Liver (tissue), 8 donors: ENCODE measurements at regions not wholly inside any gene's neighbourhood (a gene's known extent, or its start where the extent isn't known, plus 50 kb on each side); places are given as distances from the start of the nearest gene placed in this dataset.

Experiments used
- DNase-seq: peaks from one replicate; pipeline ENCODE4 v3.0.0-alpha.2; 2017; ENCODE audit warnings: low spot score
- H3K27ac ChIP-seq, 2 donors: one replicate each; pipeline ENCODE4 v1.7.0; 2013; ENCODE audit warnings: inconsistent platforms in 2 of 2, low read length in 2 of 2, control low read depth in 1 of 2, low read depth in 1 of 2, mild to moderate bottlenecking in 1 of 2
- H3K27me3 ChIP-seq, 4 donors: one replicate each; pipeline versions ENCODE4 v1.6.1 to v1.7.0; 2013; ENCODE audit warnings: low read length in 3 of 4, inconsistent platforms in 1 of 4, mild to moderate bottlenecking in 1 of 4, moderate library complexity in 1 of 4; ENCODE audit not compliant: control insufficient read depth in 4 of 4, insufficient read depth in 4 of 4
- H3K36me3 ChIP-seq, 4 donors: one replicate each; pipeline versions ENCODE4 v1.6.1 to v1.7.0; 2013; ENCODE audit warnings: low read length in 3 of 4, mild to moderate bottlenecking in 3 of 4, low read depth in 1 of 4, moderate library complexity in 1 of 4; ENCODE audit not compliant: control insufficient read depth in 4 of 4, insufficient read depth in 3 of 4
- H3K4me1 ChIP-seq, 4 donors: one replicate each; pipeline versions ENCODE4 v1.6.1 to v1.7.0; 2013; ENCODE audit warnings: low read length in 3 of 4, mild to moderate bottlenecking in 3 of 4, moderate library complexity in 1 of 4; ENCODE audit not compliant: control insufficient read depth in 4 of 4, insufficient read depth in 4 of 4
- H3K4me3 ChIP-seq, 3 donors: one replicate each; pipeline versions ENCODE4 v1.6.1 to v1.7.0; 2013; ENCODE audit warnings: low read length in 3 of 3, control low read depth in 1 of 3, low read depth in 1 of 3, mild to moderate bottlenecking in 1 of 3
- H3K9ac ChIP-seq, 2 donors: one replicate each; pipeline ENCODE4 v1.7.0; 2013; ENCODE audit warnings: low read length in 2 of 2, mild to moderate bottlenecking in 2 of 2, moderate library complexity in 2 of 2, control low read depth in 1 of 2, low read depth in 1 of 2
- H3K9me3 ChIP-seq, 4 donors: one replicate each; pipeline versions ENCODE4 v1.6.1 to v1.7.0; 2013; ENCODE audit warnings: low read length in 3 of 4; ENCODE audit not compliant: control insufficient read depth in 4 of 4
- EGR1 ChIP-seq, 2 donors: IDR thresholded peaks; 2 replicates each; pipeline ENCODE4 v1.6.1; 2016 to 2018; ENCODE audit warnings: antibody characterized with exemption in 2 of 2, low read depth in 2 of 2
- FOXA1 ChIP-seq: IDR thresholded peaks from 2 replicates; pipeline ENCODE4 v1.6.1; 2016; ENCODE audit warnings: antibody characterized with exemption
- FOXA2 ChIP-seq: IDR thresholded peaks from 2 replicates; pipeline ENCODE4 v1.6.1; 2016; ENCODE audit warnings: antibody characterized with exemption
- GABPA ChIP-seq, 2 donors: IDR thresholded peaks in 1 of 2; conservative IDR thresholded peaks in 1 of 2; 2 replicates each; pipeline ENCODE4 v1.6.1; 2016; ENCODE audit warnings: antibody characterized with exemption in 2 of 2, mild to moderate bottlenecking in 1 of 2, moderate library complexity in 1 of 2
- HNF4A ChIP-seq, 2 donors: conservative IDR thresholded peaks; 2 replicates each; pipeline ENCODE4 v1.6.1; 2016; ENCODE audit warnings: antibody characterized with exemption in 2 of 2, mild to moderate bottlenecking in 2 of 2
- HNF4G ChIP-seq: IDR thresholded peaks from 2 replicates; pipeline ENCODE4 v1.6.1; 2016; ENCODE audit warnings: antibody characterized with exemption
- JUND ChIP-seq, 2 donors: IDR thresholded peaks; 2 replicates each; pipeline ENCODE4 v1.6.1; 2016; ENCODE audit warnings: antibody characterized with exemption in 2 of 2
- MAX ChIP-seq: IDR thresholded peaks from 2 replicates; pipeline ENCODE4 v1.6.1; 2016; ENCODE audit warnings: antibody characterized with exemption
- NR2F2 ChIP-seq: IDR thresholded peaks from 2 replicates; pipeline ENCODE4 v1.6.1; 2016; ENCODE audit warnings: antibody characterized with exemption
- RAD21 ChIP-seq, 2 donors: IDR thresholded peaks; 2 replicates each; pipeline ENCODE4 v1.6.1; 2016; ENCODE audit warnings: antibody characterized with exemption in 2 of 2, mild to moderate bottlenecking in 2 of 2
- RXRA ChIP-seq, 2 donors: IDR thresholded peaks; 2 replicates each; pipeline ENCODE4 v1.6.1; 2017 to 2018; ENCODE audit warnings: antibody characterized with exemption in 2 of 2, mild to moderate bottlenecking in 1 of 2
- SP1 ChIP-seq: IDR thresholded peaks from 2 replicates; pipeline ENCODE4 v1.6.1; 2018; ENCODE audit warnings: antibody characterized with exemption, mild to moderate bottlenecking
- TAF1 ChIP-seq: conservative IDR thresholded peaks from 2 replicates; pipeline ENCODE4 v1.6.1; 2016; ENCODE audit warnings: antibody characterized with exemption, mild to moderate bottlenecking
- YY1 ChIP-seq: IDR thresholded peaks from 2 replicates; pipeline ENCODE4 v1.6.1; 2016; ENCODE audit warnings: antibody characterized with exemption, mild to moderate bottlenecking
- ZBTB33 ChIP-seq: IDR thresholded peaks from 2 replicates; pipeline ENCODE4 v1.6.1; 2016; ENCODE audit warnings: antibody characterized with exemption
- WGBS: extraction: QIAGEN DNeasy Blood & Tissue Kit; methylation state at CpG from one replicate; pipeline ENCODE4 v1.1.7; 2013; 5-methylcytosine and 5-hydroxymethylcytosine counted together
- TF ChIP-seq, protein P1 (sequence below): IDR thresholded peaks from 2 replicates; pipeline ENCODE4 v1.6.1; 2016; ENCODE audit warnings: antibody characterized with exemption, mild to moderate bottlenecking
- TF ChIP-seq, protein P2 (sequence below): IDR thresholded peaks from 2 replicates; pipeline ENCODE4 v1.6.1; 2016; ENCODE audit warnings: antibody characterized with exemption
- TF ChIP-seq, protein P3 (sequence below): fragments of 150-350 bp; IDR thresholded peaks from 2 replicates; pipeline ENCODE4 v1.5.1; 2017; ENCODE audit warnings: improper control_type of control experiment, low read depth, low read length; ENCODE audit not compliant: missing input control
- donor health status: healthy.
- donor health status: healthy.
- donor health status: healthy.
- donor health status: healthy.
- donor health status: healthy.

DNA sequence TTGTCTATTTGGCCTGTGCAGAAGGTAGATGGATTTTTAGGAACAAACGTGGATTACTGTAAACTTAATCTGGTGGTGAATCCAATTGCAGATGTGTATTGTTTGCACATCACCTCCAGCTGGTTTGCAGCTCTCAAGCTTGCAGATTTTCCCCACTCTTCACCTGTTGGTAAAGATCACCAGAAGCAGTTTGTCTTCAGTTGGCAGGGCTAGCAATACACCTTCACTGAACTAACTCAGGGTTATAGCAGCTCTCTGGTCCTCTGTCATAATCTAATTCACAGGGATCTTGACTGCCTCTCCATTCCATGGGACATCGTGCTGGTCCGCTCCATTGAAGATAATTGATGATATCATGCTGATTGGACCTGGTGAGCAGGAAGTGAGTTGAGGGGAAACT, 181.5 kb downstream of the VAPA start:
- H3K36me3 ChIP-seq, result no peaks in the 10 kb centered on the region
- H3K4me3 ChIP-seq, result no peak overlapping the region
- no peaks in the 10 kb centered on the region for H3K9me3 ChIP-seq
- TF ChIP-seq FOXA1 (no peak), SP1 (no peak), MAX (no peak), HNF4A (conservative IDR thresholded peaks at IDR 0.05) (no peak), JUND (IDR thresholded peaks at IDR 0.05) (no peak), ZBTB33 (no peak), GABPA (IDR thresholded peaks at IDR 0.05 in 1 of 2, conservative IDR thresholded peaks at IDR 0.05 in 1 of 2) (no peak), EGR1 (IDR thresholded peaks at IDR 0.05; ENCODE audit: low read depth in 2 of 2) (no peak), NR2F2 (no peak), YY1 (no peak), RXRA (IDR thresholded peaks at IDR 0.05) (no peak), TAF1 (no peak), FOXA2 (no peak), HNF4G (no peak), RAD21 (IDR thresholded peaks at IDR 0.05) (no peak)
- TF ChIP-seq, protein P1, sequence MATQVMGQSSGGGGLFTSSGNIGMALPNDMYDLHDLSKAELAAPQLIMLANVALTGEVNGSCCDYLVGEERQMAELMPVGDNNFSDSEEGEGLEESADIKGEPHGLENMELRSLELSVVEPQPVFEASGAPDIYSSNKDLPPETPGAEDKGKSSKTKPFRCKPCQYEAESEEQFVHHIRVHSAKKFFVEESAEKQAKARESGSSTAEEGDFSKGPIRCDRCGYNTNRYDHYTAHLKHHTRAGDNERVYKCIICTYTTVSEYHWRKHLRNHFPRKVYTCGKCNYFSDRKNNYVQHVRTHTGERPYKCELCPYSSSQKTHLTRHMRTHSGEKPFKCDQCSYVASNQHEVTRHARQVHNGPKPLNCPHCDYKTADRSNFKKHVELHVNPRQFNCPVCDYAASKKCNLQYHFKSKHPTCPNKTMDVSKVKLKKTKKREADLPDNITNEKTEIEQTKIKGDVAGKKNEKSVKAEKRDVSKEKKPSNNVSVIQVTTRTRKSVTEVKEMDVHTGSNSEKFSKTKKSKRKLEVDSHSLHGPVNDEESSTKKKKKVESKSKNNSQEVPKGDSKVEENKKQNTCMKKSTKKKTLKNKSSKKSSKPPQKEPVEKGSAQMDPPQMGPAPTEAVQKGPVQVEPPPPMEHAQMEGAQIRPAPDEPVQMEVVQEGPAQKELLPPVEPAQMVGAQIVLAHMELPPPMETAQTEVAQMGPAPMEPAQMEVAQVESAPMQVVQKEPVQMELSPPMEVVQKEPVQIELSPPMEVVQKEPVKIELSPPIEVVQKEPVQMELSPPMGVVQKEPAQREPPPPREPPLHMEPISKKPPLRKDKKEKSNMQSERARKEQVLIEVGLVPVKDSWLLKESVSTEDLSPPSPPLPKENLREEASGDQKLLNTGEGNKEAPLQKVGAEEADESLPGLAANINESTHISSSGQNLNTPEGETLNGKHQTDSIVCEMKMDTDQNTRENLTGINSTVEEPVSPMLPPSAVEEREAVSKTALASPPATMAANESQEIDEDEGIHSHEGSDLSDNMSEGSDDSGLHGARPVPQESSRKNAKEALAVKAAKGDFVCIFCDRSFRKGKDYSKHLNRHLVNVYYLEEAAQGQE, result no peak
- TF ChIP-seq, protein P2, sequence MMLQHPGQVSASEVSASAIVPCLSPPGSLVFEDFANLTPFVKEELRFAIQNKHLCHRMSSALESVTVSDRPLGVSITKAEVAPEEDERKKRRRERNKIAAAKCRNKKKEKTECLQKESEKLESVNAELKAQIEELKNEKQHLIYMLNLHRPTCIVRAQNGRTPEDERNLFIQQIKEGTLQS, result no peak
- TF ChIP-seq, protein P3, sequence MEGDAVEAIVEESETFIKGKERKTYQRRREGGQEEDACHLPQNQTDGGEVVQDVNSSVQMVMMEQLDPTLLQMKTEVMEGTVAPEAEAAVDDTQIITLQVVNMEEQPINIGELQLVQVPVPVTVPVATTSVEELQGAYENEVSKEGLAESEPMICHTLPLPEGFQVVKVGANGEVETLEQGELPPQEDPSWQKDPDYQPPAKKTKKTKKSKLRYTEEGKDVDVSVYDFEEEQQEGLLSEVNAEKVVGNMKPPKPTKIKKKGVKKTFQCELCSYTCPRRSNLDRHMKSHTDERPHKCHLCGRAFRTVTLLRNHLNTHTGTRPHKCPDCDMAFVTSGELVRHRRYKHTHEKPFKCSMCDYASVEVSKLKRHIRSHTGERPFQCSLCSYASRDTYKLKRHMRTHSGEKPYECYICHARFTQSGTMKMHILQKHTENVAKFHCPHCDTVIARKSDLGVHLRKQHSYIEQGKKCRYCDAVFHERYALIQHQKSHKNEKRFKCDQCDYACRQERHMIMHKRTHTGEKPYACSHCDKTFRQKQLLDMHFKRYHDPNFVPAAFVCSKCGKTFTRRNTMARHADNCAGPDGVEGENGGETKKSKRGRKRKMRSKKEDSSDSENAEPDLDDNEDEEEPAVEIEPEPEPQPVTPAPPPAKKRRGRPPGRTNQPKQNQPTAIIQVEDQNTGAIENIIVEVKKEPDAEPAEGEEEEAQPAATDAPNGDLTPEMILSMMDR, result no peak
- no peak overlapping the region for H3K9ac ChIP-seq
- no peak overlapping the region for H3K27ac ChIP-seq
- 88% methylated on average over 3 of the region's 3 CpGs for WGBS
- no peak for DNase-seq
- H3K4me1 ChIP-seq, result no peaks in the 10 kb centered on the region
- H3K27me3 ChIP-seq, result no peaks in the 10 kb centered on the region
